Caco-2 (cell line): ENCODE measurements at regions not wholly inside any gene's neighbourhood (a gene's known extent, or its start where the extent isn't known, plus 50 kb on each side); places are given as distances from the start of the nearest gene placed in this dataset.

ENCODE experiments used
- BruUV-seq: library from RNA; stranded (reverse); fragments of 400-500 nt; replicated peaks from 2 replicates; lab custom pipeline; 2021; lab: Mats Ljungman, UMichigan
- CTCF ChIA-PET: fragments of 300-600 bp; sonication (Branson Sonifier 250); formaldehyde crosslinking; loops from one replicate; lab custom pipeline; 2022; ENCODE audit warnings: antibody characterized with exemption; lab: Charles Lee
- POLR2A ChIA-PET: fragments of 300-600 bp; sonication (Branson Sonifier 250); formaldehyde crosslinking; loops from one replicate; lab custom pipeline; 2022; ENCODE audit warnings: antibody characterized with exemption; lab: Charles Lee
- DNase-seq, 2 experiments: peaks; one replicate each; pipeline versions ENCODE4 v3.0.0 to v3.0.0-alpha.2; 2020 to 2022
- H3K27me3 ChIP-seq: replicated peaks from 2 replicates; pipeline ENCODE4 v1.6.0; 2011; ENCODE audit warnings: low read length; ENCODE audit not compliant: control insufficient read depth, insufficient read depth
- H3K36me3 ChIP-seq: 2 replicates; pipeline ENCODE4 v1.5.1; 2011; ENCODE audit warnings: low read length; ENCODE audit not compliant: control insufficient read depth, insufficient read depth
- H3K4me1 ChIP-seq: fragments of 250-450 bp; sonication (Bioruptor Pico); 2 replicates; pipeline ENCODE4 v1.5.1; 2020; ENCODE audit warnings: mild to moderate bottlenecking
- H3K4me3 ChIP-seq: 2 replicates; pipeline ENCODE4 v1.5.1; 2011; ENCODE audit warnings: low read depth, mild to moderate bottlenecking, control low read depth, low read length
- H3K9me3 ChIP-seq: fragments of 250-450 bp; sonication (Bioruptor Pico); 2 replicates; pipeline ENCODE4 v1.5.1; 2020; ENCODE audit warnings: mild to moderate bottlenecking, moderate library complexity
- H3K27ac Mint-ChIP-seq: one replicate; pipeline ENCODE4 v1.8.0; 2022; ENCODE audit warnings: mixed read lengths; ENCODE audit not compliant: unreplicated experiment
- H3K27me3 Mint-ChIP-seq: one replicate; pipeline ENCODE4 v1.8.0; 2022; ENCODE audit warnings: mixed read lengths; ENCODE audit not compliant: insufficient read depth, unreplicated experiment
- H3K36me3 Mint-ChIP-seq: one replicate; pipeline ENCODE4 v1.8.0; 2022; ENCODE audit warnings: mild to moderate bottlenecking, mixed read lengths; ENCODE audit not compliant: insufficient read depth, unreplicated experiment
- H3K4me1 Mint-ChIP-seq: one replicate; pipeline ENCODE4 v1.8.0; 2022; ENCODE audit warnings: low read depth, mixed read lengths; ENCODE audit not compliant: unreplicated experiment
- H3K4me3 Mint-ChIP-seq: one replicate; pipeline ENCODE4 v1.8.0; 2022; ENCODE audit warnings: mild to moderate bottlenecking, moderate library complexity, mixed read lengths; ENCODE audit not compliant: unreplicated experiment
- H3K9me3 Mint-ChIP-seq: one replicate; pipeline ENCODE4 v1.8.0; 2022; ENCODE audit warnings: mixed read lengths; ENCODE audit not compliant: unreplicated experiment
- CTCF ChIP-seq, 2 experiments: fragments of 200-600 bp in 1 of 2; IDR thresholded peaks; 1 replicate in 1 of 2; 2 replicates in 1 of 2; pipeline versions ENCODE4 v1.5.1 to v1.8.0; 2011 to 2022; ENCODE audit warnings: antibody characterized with exemption in 1 of 2, control low read depth in 1 of 2, inconsistent platforms in 1 of 2, low read depth in 1 of 2, low read length in 1 of 2, mild to moderate bottlenecking in 1 of 2, moderate library complexity in 1 of 2; ENCODE audit not compliant: insufficient read depth in 1 of 2, severe bottlenecking in 1 of 2, unreplicated experiment in 1 of 2
- intact Hi-C: fragments of 100-400 bp; cut with micrococcal nuclease; formaldehyde crosslinking; loops from one replicate; pipeline ENCODE4 v1.10.0; 2022; ENCODE audit not compliant: unreplicated experiment

GRCh38 chr2:117074756-117075155 is 739.7 kb upstream of the DDX18 start:
- Mint-ChIP-seq H3K4me1 (no peaks in the 10 kb centered on the region), H3K27me3 (no peaks in the 10 kb centered on the region), H3K36me3 (no peaks in the 10 kb centered on the region), H3K27ac (no peak overlapping the region), H3K4me3 (no peak overlapping the region), H3K9me3 (peaks cover 13% of the 10 kb centered on the region)
- no peaks in the 10 kb centered on the region; the same call in 1 of the 2 replicates for H3K9me3 ChIP-seq
- no peak overlapping the region for H3K4me3 ChIP-seq
- H3K4me1 ChIP-seq, result no peaks in the 10 kb centered on the region
- CTCF ChIA-PET, result no interaction called here
- no peaks in the 10 kb centered on the region for H3K27me3 ChIP-seq
- intact Hi-C loops, result no loop called here
- DNase-seq, result no peak
- POLR2A ChIA-PET, result no interaction called here
- H3K36me3 ChIP-seq, result no peaks in the 10 kb centered on the region
- BruUV-seq, result no TSS peak
- TF ChIP-seq CTCF (IDR thresholded peaks at IDR 0.05; ENCODE audit: insufficient read depth in 1 of 2, low read depth in 1 of 2, low read length in 1 of 2, severe bottlenecking in 1 of 2, unreplicated experiment in 1 of 2), result no peak

GRCh38 chr2:117085256-117085655 is 729.2 kb upstream of the DDX18 start:
- Histone ChIP-seq H3K36me3 (no peaks in the 10 kb centered on the region), H3K27me3 (no peaks in the 10 kb centered on the region), H3K4me1 (no peaks in the 10 kb centered on the region), H3K9me3 (no peaks in the 10 kb centered on the region), H3K4me3 (no peak overlapping the region)
- no peak for DNase-seq
- H3K9me3 Mint-ChIP-seq, result no peaks in the 10 kb centered on the region
- H3K27ac Mint-ChIP-seq, result no peak overlapping the region
- POLR2A ChIA-PET, result no interaction called here
- no peaks in the 10 kb centered on the region for H3K4me1 Mint-ChIP-seq
- no peaks in the 10 kb centered on the region for H3K27me3 Mint-ChIP-seq
- H3K4me3 Mint-ChIP-seq, result no peak overlapping the region
- BruUV-seq, result no TSS peak
- intact Hi-C loops, result no loop called here
- H3K36me3 Mint-ChIP-seq, result no peaks in the 10 kb centered on the region
- no peak for TF ChIP-seq CTCF (IDR thresholded peaks at IDR 0.05; ENCODE audit: insufficient read depth in 1 of 2, low read depth in 1 of 2, low read length in 1 of 2, severe bottlenecking in 1 of 2, unreplicated experiment in 1 of 2)
- CTCF ChIA-PET, result no interaction called here

GRCh38 chr2:117085737-117086136 is 728.8 kb upstream of the DDX18 start:
- DNase-seq, result no peak
- H3K36me3 ChIP-seq, result no peaks in the 10 kb centered on the region
- intact Hi-C loops, result no loop called here
- ChIA-PET CTCF (no interaction called here), POLR2A (no interaction called here)
- H3K4me1 Mint-ChIP-seq, result no peaks in the 10 kb centered on the region
- no TSS peak for BruUV-seq
- H3K27ac Mint-ChIP-seq, result no peak overlapping the region
- no peaks in the 10 kb centered on the region for H3K27me3 Mint-ChIP-seq
- H3K4me1 ChIP-seq, result no peaks in the 10 kb centered on the region
- no peak overlapping the region for H3K4me3 Mint-ChIP-seq
- TF ChIP-seq CTCF (IDR thresholded peaks at IDR 0.05; ENCODE audit: insufficient read depth in 1 of 2, low read depth in 1 of 2, low read length in 1 of 2, severe bottlenecking in 1 of 2, unreplicated experiment in 1 of 2), result no peak
- H3K9me3 Mint-ChIP-seq, result no peaks in the 10 kb centered on the region
- no peaks in the 10 kb centered on the region for H3K27me3 ChIP-seq
- H3K36me3 Mint-ChIP-seq, result no peaks in the 10 kb centered on the region
- H3K4me3 ChIP-seq, result no peak overlapping the region
- no peaks in the 10 kb centered on the region for H3K9me3 ChIP-seq
